Mammary epithelial cell (primary cell): ENCODE measurements at regions not wholly inside any gene's neighbourhood (a gene's known extent, or its start where the extent isn't known, plus 50 kb on each side); places are given as distances from the start of the nearest gene placed in this dataset.

Experiments used
- CTCF ChIP-seq, 2 donors: IDR thresholded peaks in 1 of 2; conservative IDR thresholded peaks in 1 of 2; 2 replicates each; pipeline ENCODE4 v1.5.1; 2011 to 2012; ENCODE audit warnings: inconsistent platforms in 2 of 2, low read length in 2 of 2, mild to moderate bottlenecking in 2 of 2, control low read depth in 1 of 2, low read depth in 1 of 2; ENCODE audit not compliant: insufficient read depth in 1 of 2; ENCODE audit errors: extremely low read depth in 1 of 2
- EZH2 ChIP-seq: IDR thresholded peaks from 2 replicates; pipeline ENCODE4 v1.6.1; 2012; ENCODE audit warnings: low read length, inconsistent platforms, borderline replicate concordance

GRCh38 chr10:111725050-111725449 lies 458.5 kb downstream of the GPAM start:
- TF ChIP-seq CTCF (conservative IDR thresholded peaks at IDR 0.05 in 1 of 2, IDR thresholded peaks at IDR 0.05 in 1 of 2; ENCODE audit: extremely low read depth in 1 of 2, insufficient read depth in 1 of 2, low read depth in 1 of 2, low read length in 2 of 2) (no peak), EZH2 (no peak)
